ENCODE measurements at regions not wholly inside any gene's neighbourhood (a gene's known extent, or its start where the extent isn't known, plus 50 kb on each side); places are given as distances from the start of the nearest gene placed in this dataset.

DNA sequence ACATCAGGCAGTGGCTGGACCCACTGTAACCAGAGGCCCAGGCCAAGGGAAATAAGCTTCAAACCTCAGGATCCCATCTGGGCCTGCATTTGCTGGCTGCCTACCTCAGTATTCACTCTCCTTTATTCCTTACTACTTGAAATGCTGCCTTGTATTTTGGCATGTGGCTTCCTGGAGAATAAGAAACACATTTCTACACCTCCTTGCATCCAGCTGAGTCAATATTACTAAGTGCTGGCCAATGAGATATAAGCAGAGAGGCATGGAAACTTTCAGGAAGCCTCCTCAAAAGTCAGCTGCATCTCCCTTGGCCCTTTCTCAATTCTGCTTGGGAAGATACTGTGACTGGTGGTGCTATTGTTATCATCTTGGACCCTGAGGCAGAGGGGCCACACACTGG lies 59.8 kb upstream of the RELL1 start:
- in situ Hi-C loops (cut with HindIII; ENCODE audit: low pct_unique_long_range_greater_than_20kb, low sequenced_read_pairs), result no loop called here
- no peak for DNase-seq (ENCODE audit: low read depth)

DNA sequence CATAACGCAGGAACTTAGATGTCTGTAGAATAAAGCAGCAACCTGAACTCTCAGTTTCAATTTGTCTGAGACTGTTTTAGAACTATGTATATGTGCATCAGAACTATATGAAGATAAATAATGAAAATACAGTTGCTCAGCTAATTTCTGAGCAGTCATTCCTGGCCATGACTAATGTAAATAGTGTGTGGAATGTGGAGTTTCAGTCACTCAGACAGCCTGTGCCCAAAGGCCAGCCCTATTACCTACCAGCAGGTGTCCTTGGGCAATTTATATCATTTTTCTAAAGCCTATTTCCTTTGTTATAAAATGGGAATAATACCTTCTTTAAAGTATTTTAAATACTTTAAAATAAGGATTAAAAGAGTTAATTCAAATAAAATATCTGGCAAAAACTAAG lies 56.0 kb upstream of the RELL1 start:
- DNase-seq (ENCODE audit: low read depth), result no peak
- in situ Hi-C loops (cut with HindIII; ENCODE audit: low pct_unique_long_range_greater_than_20kb, low sequenced_read_pairs), result no loop called here

DNA sequence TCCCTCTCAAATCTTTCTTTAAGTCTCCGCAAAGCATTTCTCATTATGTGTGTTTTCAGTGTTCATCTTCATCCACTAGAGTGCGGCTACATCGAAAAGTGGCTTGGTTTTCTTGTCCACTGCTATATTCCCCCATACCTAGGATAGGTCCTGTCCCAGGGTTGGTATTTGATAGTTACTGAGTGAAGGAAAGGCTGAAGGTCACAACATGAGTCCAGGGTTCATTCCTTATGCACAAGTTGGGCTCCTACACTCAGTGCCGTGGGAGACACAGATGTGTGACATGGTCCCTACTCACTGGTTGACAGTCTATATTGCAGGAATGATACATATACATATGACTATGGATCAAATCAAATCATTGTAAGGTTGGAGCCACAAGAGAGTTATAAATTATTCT lies 55.4 kb upstream of the RELL1 start:
- no peak for DNase-seq (ENCODE audit: low read depth)
- in situ Hi-C loops (cut with HindIII; ENCODE audit: low pct_unique_long_range_greater_than_20kb, low sequenced_read_pairs), result no loop called here

DNA sequence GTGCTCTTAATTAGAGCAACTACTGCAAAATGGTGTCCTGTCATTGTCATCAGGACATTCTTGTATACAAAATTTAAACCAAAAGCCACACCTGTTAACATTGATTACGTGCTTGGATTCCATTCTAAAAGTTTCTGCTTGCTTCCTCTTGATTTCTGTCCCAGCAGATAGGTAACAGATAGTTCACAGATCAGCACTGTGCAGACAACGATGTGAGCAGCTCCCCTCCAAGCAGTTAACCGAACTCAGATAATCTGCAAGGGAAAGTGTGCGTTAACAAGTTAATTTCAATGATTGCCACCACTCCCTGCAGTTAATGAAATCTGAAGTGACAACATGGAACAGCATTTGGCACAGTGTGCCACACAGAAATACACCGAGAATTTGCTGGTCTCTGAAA lies 54.4 kb upstream of the RELL1 start:
- DNase-seq (ENCODE audit: low read depth), result no peak
- in situ Hi-C loops (cut with HindIII; ENCODE audit: low pct_unique_long_range_greater_than_20kb, low sequenced_read_pairs), result no loop called here

DNA sequence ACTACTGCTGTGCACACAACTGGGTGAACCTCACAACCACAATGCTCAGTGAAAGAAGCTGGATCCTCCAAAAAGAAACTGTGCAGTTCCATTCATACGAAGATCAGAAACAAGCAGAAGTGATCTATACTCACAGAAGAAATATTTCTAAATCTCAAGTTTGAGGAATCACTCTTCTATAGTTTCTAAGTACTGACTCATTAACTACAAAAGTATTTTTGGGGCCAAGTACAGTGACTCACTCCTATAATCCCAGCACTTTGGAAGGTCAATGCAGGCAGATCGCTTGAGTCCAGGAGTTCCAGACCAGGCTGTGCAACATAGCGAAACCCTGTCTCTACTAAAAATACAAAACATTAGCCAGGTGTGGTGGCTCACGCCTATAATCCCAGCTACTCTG lies 51.3 kb upstream of the RELL1 start:
- in situ Hi-C loops (cut with HindIII; ENCODE audit: low pct_unique_long_range_greater_than_20kb, low sequenced_read_pairs), result no loop called here
- DNase-seq (ENCODE audit: low read depth), result no peak

All from Caki2 (cell line).